NT2/D1 (cell line): ENCODE measurements at regions not wholly inside any gene's neighbourhood (a gene's known extent, or its start where the extent isn't known, plus 50 kb on each side); places are given as distances from the start of the nearest gene placed in this dataset.

Experiments
- SUZ12 ChIP-seq: IDR thresholded peaks from 2 replicates; pipeline ENCODE4 v1.6.1; 2011; ENCODE audit not compliant: insufficient read length, insufficient read depth; ENCODE audit errors: extremely low read depth
- YY1 ChIP-seq: IDR thresholded peaks from 2 replicates; pipeline ENCODE4 v1.6.1; 2011; ENCODE audit not compliant: insufficient read length, insufficient read depth

GRCh38 chr12:90489141-90489540 lies 465.8 kb downstream of the CCER1 start:
- TF ChIP-seq SUZ12 (no peak), YY1 (no peak)
